HepG2 (cell line): ENCODE measurements at regions not wholly inside any gene's neighbourhood (a gene's known extent, or its start where the extent isn't known, plus 50 kb on each side); places are given as distances from the start of the nearest gene placed in this dataset.

Experiments used
- ATAC-seq: fragments of 200-7000 bp; cut with Tn5 transposase; 3 replicates; pipeline ENCODE4 v1.9.1; 2020; ENCODE audit warnings: mild to moderate bottlenecking, moderate library complexity
- BruUV-seq: library from RNA; stranded (reverse); fragments of 400-500 nt; replicated peaks from 2 replicates; lab custom pipeline; 2021; lab: Mats Ljungman, UMichigan
- CTCF ChIA-PET: fragments of 300-600 bp; formaldehyde crosslinking; extraction: SDS; loops from one replicate; lab custom pipeline; 2021; ENCODE audit warnings: low total read pairs, inconsistent platforms, low intra/inter-chr PET ratio; lab: Yijun Ruan, JAX
- POLR2A ChIA-PET: fragments of 350-600 bp; sonication (Branson Sonifier 250); formaldehyde crosslinking; loops from one replicate; lab custom pipeline; 2020; ENCODE audit warnings: antibody characterized with exemption, inconsistent platforms; lab: Yijun Ruan, JAX
- DNase-seq: peaks from one replicate; pipeline ENCODE4 v3.0.0-alpha.2; 2015; ENCODE audit warnings: low spot score
- FAIRE-seq: peaks from 3 replicates; lab custom pipeline; 2011; peaks lifted over from hg19 to GRCh38; lab: Jason Lieb, UNC
- H2AFZ ChIP-seq: one replicate; pipeline ENCODE4 v1.6.1; 2011; ENCODE audit warnings: low read length, inconsistent platforms
- H3K27ac ChIP-seq: fragments of 300-600 bp; 3 replicates; pipeline ENCODE4 v1.8.0; 2011; ENCODE audit warnings: mixed run types, mild to moderate bottlenecking, mixed read lengths, low read length, inconsistent platforms; ENCODE audit not compliant: insufficient read depth; ENCODE audit errors: extremely low read length
- H3K27me3 ChIP-seq, 2 experiments: fragments of 200-600 bp in 1 of 2; 2 replicates in 1 of 2; 3 replicates in 1 of 2; pipeline versions ENCODE4 v1.6.0 to v1.8.0; 2011; ENCODE audit warnings: low read length in 2 of 2, mild to moderate bottlenecking in 2 of 2, moderate library complexity in 2 of 2, inconsistent platforms in 1 of 2; ENCODE audit not compliant: insufficient read depth in 2 of 2, control insufficient read depth in 1 of 2
- H3K36me3 ChIP-seq, 2 experiments: fragments of 200-600 bp in 1 of 2; replicated peaks in 1 of 2; 2 replicates in 1 of 2; 3 replicates in 1 of 2; pipeline versions ENCODE4 v1.5.1 to v1.8.0; 2011; ENCODE audit warnings: low read length in 2 of 2, inconsistent platforms in 1 of 2; ENCODE audit not compliant: insufficient read depth in 2 of 2, control insufficient read depth in 1 of 2
- H3K4me1 ChIP-seq: 2 replicates; pipeline ENCODE4 v1.5.1; 2012; ENCODE audit warnings: low read length, inconsistent platforms; ENCODE audit not compliant: insufficient read depth
- H3K4me2 ChIP-seq: 2 replicates; pipeline ENCODE4 v1.6.0; 2011; ENCODE audit warnings: low read depth, low read length, inconsistent platforms
- H3K4me3 ChIP-seq, 3 experiments: fragments of 200-600 bp in 1 of 3; sonication (generic), shearing (Covaris generic) in 1 of 3; replicated peaks in 1 of 3; 2 replicates each; pipeline ENCODE4 v1.5.1; 2011 to 2016; ENCODE audit warnings: low read length in 3 of 3, inconsistent platforms in 2 of 3, low read depth in 2 of 3, mild to moderate bottlenecking in 2 of 3, control low read depth in 1 of 3, mixed read lengths in 1 of 3; ENCODE audit not compliant: insufficient read depth in 1 of 3
- H3K79me2 ChIP-seq: one replicate; pipeline ENCODE4 v1.6.1; 2011; ENCODE audit warnings: low read length, inconsistent platforms; ENCODE audit not compliant: insufficient read depth
- H3K9ac ChIP-seq: 2 replicates; pipeline ENCODE4 v1.6.0; 2011; ENCODE audit warnings: mild to moderate bottlenecking, low read depth, low read length, inconsistent platforms; ENCODE audit not compliant: insufficient read depth
- H3K9me3 ChIP-seq: 2 replicates; pipeline ENCODE4 v1.5.1; 2012; ENCODE audit warnings: mild to moderate bottlenecking, low read length
- H4K20me1 ChIP-seq: 2 replicates; pipeline ENCODE4 v1.6.0; 2011; ENCODE audit warnings: inconsistent platforms, mild to moderate bottlenecking, low read length, moderate library complexity; ENCODE audit not compliant: insufficient read depth
- ATRX ChIP-seq: sonication (generic); formaldehyde crosslinking; IDR thresholded peaks from 2 replicates; pipeline ENCODE4 v1.4.0; 2020; ENCODE audit warnings: missing genetic modification reagents, borderline replicate concordance
- GATAD1 ChIP-seq: IDR thresholded peaks from 2 replicates; pipeline ENCODE4 v1.6.1; 2016; ENCODE audit warnings: missing genetic modification reagents, missing compliant biosample characterization
- MATR3 ChIP-seq: sonication (generic); formaldehyde crosslinking; IDR thresholded peaks from 2 replicates; pipeline ENCODE4 v1.4.0; 2020; ENCODE audit warnings: missing genetic modification reagents
- MIXL1 ChIP-seq: IDR thresholded peaks from 2 replicates; pipeline ENCODE4 v1.6.1; 2016
- NR2F1 ChIP-seq, 2 experiments: fragments of 450-650 bp in 1 of 2; formaldehyde crosslinking in 1 of 2; IDR thresholded peaks; 2 replicates each; pipeline versions ENCODE4 v1.5.0 to v1.6.1; 2016 to 2020; ENCODE audit warnings: mild to moderate bottlenecking in 1 of 2, missing compliant biosample characterization in 1 of 2, missing genetic modification reagents in 1 of 2, moderate library complexity in 1 of 2
- PAX8 ChIP-seq: sonication (generic); formaldehyde crosslinking; IDR thresholded peaks from 2 replicates; pipeline ENCODE4 v1.8.0; 2022; ENCODE audit warnings: mild to moderate bottlenecking, missing genetic modification reagents, borderline replicate concordance
- RARG ChIP-seq: sonication (generic); formaldehyde crosslinking; IDR thresholded peaks from 2 replicates; pipeline ENCODE4 v1.4.0; 2020; ENCODE audit warnings: low read depth, mild to moderate bottlenecking, missing genetic modification reagents
- SALL2 ChIP-seq: sonication (generic); formaldehyde crosslinking; IDR thresholded peaks from 2 replicates; pipeline ENCODE4 v1.8.1; 2023; ENCODE audit warnings: mild to moderate bottlenecking, missing genetic modification reagents, inconsistent platforms
- SOX6 ChIP-seq, 2 experiments: fragments of 450-650 bp in 1 of 2; sonication (generic) in 1 of 2; formaldehyde crosslinking in 1 of 2; IDR thresholded peaks; 2 replicates each; pipeline versions ENCODE4 v1.4.0 to v1.6.1; 2017 to 2020; ENCODE audit warnings: antibody characterized with exemption in 1 of 2, mild to moderate bottlenecking in 1 of 2, missing genetic modification reagents in 1 of 2
- U2AF1 ChIP-seq: fragments of 200-400 bp; formaldehyde crosslinking; optimal IDR thresholded peaks from 2 replicates; pipeline ENCODE3; 2017; ENCODE audit warnings: mild to moderate bottlenecking, low read depth, low read length
- ZNF234 ChIP-seq: sonication (generic); formaldehyde crosslinking; conservative IDR thresholded peaks from 2 replicates; pipeline ENCODE4 v1.5.1; 2020; ENCODE audit warnings: mild to moderate bottlenecking, missing genetic modification reagents
- ZNF235 ChIP-seq: sonication (generic); formaldehyde crosslinking; IDR thresholded peaks from 2 replicates; pipeline ENCODE4 v1.8.1; 2023; ENCODE audit warnings: mild to moderate bottlenecking, missing genetic modification reagents, borderline replicate concordance
- ZNF350 ChIP-seq: sonication (generic); formaldehyde crosslinking; IDR thresholded peaks from 2 replicates; pipeline ENCODE4 v1.4.0; 2020; ENCODE audit warnings: mild to moderate bottlenecking, low read depth, missing genetic modification reagents, borderline replicate concordance
- ZNF383 ChIP-seq: sonication (generic); formaldehyde crosslinking; IDR thresholded peaks from 2 replicates; pipeline ENCODE4 v1.4.0; 2020; ENCODE audit warnings: missing genetic modification reagents, mild to moderate bottlenecking, borderline replicate concordance
- ZNF614 ChIP-seq: IDR thresholded peaks from 2 replicates; pipeline ENCODE4 v1.6.1; 2018; ENCODE audit warnings: missing biosample characterization, missing genetic modification reagents, inconsistent platforms, borderline replicate concordance
- ZSCAN31 ChIP-seq: sonication (generic); formaldehyde crosslinking; IDR thresholded peaks from 2 replicates; pipeline ENCODE4 v1.5.0; 2020; ENCODE audit warnings: low read depth, mild to moderate bottlenecking, missing genetic modification reagents
- ZSCAN9 ChIP-seq: IDR thresholded peaks from 2 replicates; pipeline ENCODE4 v1.6.1; 2016; ENCODE audit warnings: borderline replicate concordance
- WGBS: methylation state at CpG from one replicate; pipeline ENCODE4 v1.1.6; 2017; ENCODE audit warnings: low lambda C conversion rate; 5-methylcytosine and 5-hydroxymethylcytosine counted together
- in situ Hi-C: cut with HindIII; loops from 2 replicates; pipeline ENCODE4 v1.10.0; 2017; ENCODE audit warnings: low pct_unique_long_range_greater_than_20kb; ENCODE audit not compliant: extremely low pct_ligation_motif_present
- intact Hi-C: fragments of 100-400 bp; cut with micrococcal nuclease; formaldehyde crosslinking; loops from one replicate; pipeline ENCODE4 v1.10.0; 2022; ENCODE audit not compliant: unreplicated experiment
- TF ChIP-seq, protein P1 (sequence below): sonication (generic); formaldehyde crosslinking; IDR thresholded peaks from 2 replicates; pipeline ENCODE4 v1.8.0; 2022; ENCODE audit warnings: missing genetic modification reagents, mild to moderate bottlenecking, inconsistent platforms, borderline replicate concordance
- TF ChIP-seq, protein P2 (sequence below): sonication (generic); formaldehyde crosslinking; IDR thresholded peaks from 2 replicates; pipeline ENCODE4 v1.5.0; 2020; ENCODE audit warnings: missing genetic modification reagents
- TF ChIP-seq, protein P3 (sequence below): sonication (generic); formaldehyde crosslinking; IDR thresholded peaks from 2 replicates; pipeline ENCODE4 v1.5.0; 2020; ENCODE audit warnings: mild to moderate bottlenecking, missing genetic modification reagents, borderline replicate concordance

DNA sequence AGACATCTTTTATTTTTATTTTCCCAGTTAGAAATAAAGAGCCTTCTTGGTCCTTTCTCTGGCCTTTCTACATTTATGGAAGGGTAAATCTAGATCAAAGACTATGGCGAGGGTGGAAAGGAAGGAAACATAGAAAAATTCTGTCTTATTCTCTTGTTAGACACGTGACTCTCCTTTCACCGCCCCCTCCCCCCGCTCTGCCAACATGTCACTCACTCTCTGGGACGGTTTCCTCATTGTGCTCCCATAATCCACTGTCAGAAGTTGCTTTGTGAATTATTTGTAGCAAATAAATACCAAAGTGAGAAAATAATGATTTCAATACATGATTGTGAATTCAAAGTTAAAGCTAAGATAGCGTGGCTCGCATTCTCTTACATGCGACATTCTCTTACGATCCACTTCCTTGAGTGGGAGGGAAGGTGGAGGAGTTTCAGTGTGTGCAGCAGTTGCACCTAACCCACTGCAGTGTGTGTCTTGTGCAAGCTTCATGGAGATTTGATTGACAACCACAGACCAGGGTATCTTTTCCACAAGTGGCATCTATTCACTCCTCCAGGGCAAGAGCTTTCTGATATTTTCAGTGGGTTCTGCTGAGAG lies 423.0 kb upstream of the KIF2A start:
- DNase-seq (no peak), ATAC-seq (no peak), FAIRE-seq (no peak)
- no peak for TF ChIP-seq SALL2 (CRISPR knock-in tag)
- TF ChIP-seq U2AF1 = no peak
- TF ChIP-seq RARG (CRISPR knock-in tag) = no peak
- no peak for TF ChIP-seq NR2F1 (CRISPR knock-in tag; IDR thresholded peaks at IDR 0.05)
- no peak for TF ChIP-seq ZNF383 (CRISPR knock-in tag)
- TF ChIP-seq ZNF614 (CRISPR knock-in tag) = no peak
- no peak for TF ChIP-seq GATAD1 (CRISPR knock-in tag)
- no peak for TF ChIP-seq MATR3 (CRISPR knock-in tag)
- TF ChIP-seq ZNF235 = no peak
- TF ChIP-seq PAX8 (CRISPR knock-in tag) = no peak
- TF ChIP-seq MIXL1 (CRISPR knock-in tag) = no peak
- TF ChIP-seq, protein P1, sequence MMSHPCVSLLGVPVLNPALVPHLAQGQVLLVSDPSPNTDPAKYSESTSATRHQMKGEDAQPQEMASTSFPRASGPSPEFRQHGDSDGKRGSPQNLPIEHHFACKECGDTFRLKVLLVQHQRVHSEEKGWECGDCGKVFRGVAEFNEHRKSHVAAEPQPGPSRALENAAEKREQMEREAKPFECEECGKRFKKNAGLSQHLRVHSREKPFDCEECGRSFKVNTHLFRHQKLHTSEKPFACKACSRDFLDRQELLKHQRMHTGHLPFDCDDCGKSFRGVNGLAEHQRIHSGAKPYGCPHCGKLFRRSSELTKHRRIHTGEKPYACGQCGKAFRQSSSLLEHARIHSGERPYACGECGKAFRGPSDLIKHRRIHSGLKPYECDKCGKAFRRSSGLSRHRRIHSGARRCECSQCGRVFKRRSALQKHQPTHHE = no peak
- no peak for TF ChIP-seq ZNF234 (CRISPR knock-in tag)
- TF ChIP-seq SOX6 (IDR thresholded peaks at IDR 0.05) = no peak
- no peak for TF ChIP-seq SOX6 (CRISPR knock-in tag; IDR thresholded peaks at IDR 0.05)
- TF ChIP-seq, protein P2, sequence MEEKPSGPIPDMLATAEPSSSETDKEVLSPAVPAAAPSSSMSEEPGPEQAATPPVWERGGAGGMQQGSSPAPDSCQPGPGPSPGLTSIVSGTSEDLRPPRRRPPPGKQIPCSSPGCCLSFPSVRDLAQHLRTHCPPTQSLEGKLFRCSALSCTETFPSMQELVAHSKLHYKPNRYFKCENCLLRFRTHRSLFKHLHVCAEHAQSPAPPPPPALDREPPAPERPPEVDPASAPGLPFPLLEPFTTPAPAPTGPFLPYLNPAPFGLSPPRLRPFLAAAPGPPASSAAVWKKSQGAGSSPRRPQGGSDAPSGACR (CRISPR knock-in tag) = no peak
- no peak for TF ChIP-seq ZSCAN9 (CRISPR knock-in tag)
- no peak for TF ChIP-seq ATRX
- TF ChIP-seq, protein P3, sequence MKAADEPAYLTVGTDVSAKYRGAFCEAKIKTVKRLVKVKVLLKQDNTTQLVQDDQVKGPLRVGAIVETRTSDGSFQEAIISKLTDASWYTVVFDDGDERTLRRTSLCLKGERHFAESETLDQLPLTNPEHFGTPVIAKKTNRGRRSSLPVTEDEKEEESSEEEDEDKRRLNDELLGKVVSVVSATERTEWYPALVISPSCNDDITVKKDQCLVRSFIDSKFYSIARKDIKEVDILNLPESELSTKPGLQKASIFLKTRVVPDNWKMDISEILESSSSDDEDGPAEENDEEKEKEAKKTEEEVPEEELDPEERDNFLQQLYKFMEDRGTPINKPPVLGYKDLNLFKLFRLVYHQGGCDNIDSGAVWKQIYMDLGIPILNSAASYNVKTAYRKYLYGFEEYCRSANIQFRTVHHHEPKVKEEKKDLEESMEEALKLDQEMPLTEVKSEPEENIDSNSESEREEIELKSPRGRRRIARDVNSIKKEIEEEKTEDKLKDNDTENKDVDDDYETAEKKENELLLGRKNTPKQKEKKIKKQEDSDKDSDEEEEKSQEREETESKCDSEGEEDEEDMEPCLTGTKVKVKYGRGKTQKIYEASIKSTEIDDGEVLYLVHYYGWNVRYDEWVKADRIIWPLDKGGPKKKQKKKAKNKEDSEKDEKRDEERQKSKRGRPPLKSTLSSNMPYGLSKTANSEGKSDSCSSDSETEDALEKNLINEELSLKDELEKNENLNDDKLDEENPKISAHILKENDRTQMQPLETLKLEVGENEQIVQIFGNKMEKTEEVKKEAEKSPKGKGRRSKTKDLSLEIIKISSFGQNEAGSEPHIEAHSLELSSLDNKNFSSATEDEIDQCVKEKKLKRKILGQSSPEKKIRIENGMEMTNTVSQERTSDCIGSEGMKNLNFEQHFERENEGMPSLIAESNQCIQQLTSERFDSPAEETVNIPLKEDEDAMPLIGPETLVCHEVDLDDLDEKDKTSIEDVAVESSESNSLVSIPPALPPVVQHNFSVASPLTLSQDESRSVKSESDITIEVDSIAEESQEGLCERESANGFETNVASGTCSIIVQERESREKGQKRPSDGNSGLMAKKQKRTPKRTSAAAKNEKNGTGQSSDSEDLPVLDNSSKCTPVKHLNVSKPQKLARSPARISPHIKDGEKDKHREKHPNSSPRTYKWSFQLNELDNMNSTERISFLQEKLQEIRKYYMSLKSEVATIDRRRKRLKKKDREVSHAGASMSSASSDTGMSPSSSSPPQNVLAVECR (CRISPR knock-in tag) = no peak
- TF ChIP-seq ZSCAN31 (CRISPR knock-in tag) = no peak
- TF ChIP-seq ZNF350 (CRISPR knock-in tag) = no peak
- Histone ChIP-seq H3K27me3 (no peaks in the 10 kb centered on the region), H3K27ac (no peak overlapping the region), H3K4me2 (no peak overlapping the region), H3K4me1 (no peaks in the 10 kb centered on the region), H3K4me3 (no peak overlapping the region), H3K79me2 (no peaks in the 10 kb centered on the region), H3K36me3 (no peaks in the 10 kb centered on the region), H2AFZ (no peak overlapping the region), H3K9me3 (no peaks in the 10 kb centered on the region), H3K9ac (no peak overlapping the region), H4K20me1 (0 out of 2 replicates have a peak, but pooled peaks cover 2% of the 10 kb centered on the region)
- in situ Hi-C loops (no loop called here), intact Hi-C loops (no loop called here)
- ChIA-PET CTCF (no interaction called here), POLR2A (no interaction called here)
- WGBS = 35% methylated on average over 9 of the region's 9 CpGs
- no TSS peak for BruUV-seq
